ENCODE measurements at regions not wholly inside any gene's neighbourhood (a gene's known extent, or its start where the extent isn't known, plus 50 kb on each side); places are given as distances from the start of the nearest gene placed in this dataset.

DNA sequence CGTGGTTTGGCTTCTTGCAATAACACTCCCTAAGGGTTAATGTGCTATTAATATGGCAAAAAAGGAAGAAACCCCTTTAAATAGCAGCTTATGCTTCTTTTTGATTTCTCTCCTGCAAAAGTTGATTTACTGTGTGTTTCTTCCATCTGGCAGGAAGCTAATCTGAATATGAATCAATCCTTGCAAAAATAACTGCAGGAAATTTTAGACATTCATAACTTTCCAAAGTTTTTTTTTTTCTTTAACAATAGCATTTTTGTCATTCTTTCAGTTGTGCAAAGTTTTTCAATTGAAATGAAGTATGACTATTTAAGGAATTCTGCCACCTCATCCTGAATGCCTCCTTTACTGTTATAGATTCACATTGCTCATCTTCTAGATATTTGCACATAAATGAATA lies 115.6 kb downstream of the SPANXA1 start:
- H3K9ac ChIP-seq (ENCODE audit: control insufficient read depth, insufficient read depth, low read length): no peak overlapping the region
- DNase-seq (ENCODE audit: low read depth, low spot score): no peak
- ATAC-seq: no peak
- no peaks in the 10 kb centered on the region for H3K27me3 ChIP-seq (replicated peaks in 1 of 2; ENCODE audit: control insufficient read depth in 2 of 2, insufficient read depth in 2 of 2, low read length in 1 of 2)
- ChIA-PET RAD21 (ENCODE audit: unreplicated experiment) (no interaction called here), POLR2A (no interaction called here), SMC1A (ENCODE audit: uncharacterized antibody, unreplicated experiment) (no interaction called here), CTCF (no interaction called here)
- no peaks in the 10 kb centered on the region for H3K9me3 ChIP-seq (replicated peaks; ENCODE audit: control insufficient read depth, insufficient read depth, low read length)
- no peak overlapping the region for H2AFZ ChIP-seq (ENCODE audit: control insufficient read depth, low read depth, low read length)
- no peaks in the 10 kb centered on the region for H4K20me1 ChIP-seq (ENCODE audit: control insufficient read depth, insufficient read depth)
- no TSS peak for BruUV-seq (replicated peaks)
- H3K4me3 ChIP-seq: no peak overlapping the region
- WGBS (ENCODE audit: insufficient coverage, insufficient replicate concordance, low lambda C conversion rate, missing lambda C conversion rate): 0% methylated on average over 1 of the region's 1 CpG
- H3K27ac ChIP-seq (ENCODE audit: control insufficient read depth, insufficient read depth): no peak overlapping the region
- H3K36me3 ChIP-seq (ENCODE audit: control insufficient read depth in 2 of 2, insufficient read depth in 2 of 2, low read length in 1 of 2): no peaks in the 10 kb centered on the region
- H3K4me2 ChIP-seq (ENCODE audit: control insufficient read depth, insufficient read depth): no peak overlapping the region
- intact Hi-C loops (cut with micrococcal nuclease; ENCODE audit: unreplicated experiment): no loop called here
- no peak for FAIRE-seq
- no peaks in the 10 kb centered on the region for H3K79me2 ChIP-seq (ENCODE audit: control insufficient read depth, insufficient read depth, low read length)
- no peaks in the 10 kb centered on the region for H3K4me1 ChIP-seq (ENCODE audit: control insufficient read depth, insufficient read depth, low read length)
- in situ Hi-C loops (cut with MboI): no loop called here
- TF ChIP-seq, protein P1, sequence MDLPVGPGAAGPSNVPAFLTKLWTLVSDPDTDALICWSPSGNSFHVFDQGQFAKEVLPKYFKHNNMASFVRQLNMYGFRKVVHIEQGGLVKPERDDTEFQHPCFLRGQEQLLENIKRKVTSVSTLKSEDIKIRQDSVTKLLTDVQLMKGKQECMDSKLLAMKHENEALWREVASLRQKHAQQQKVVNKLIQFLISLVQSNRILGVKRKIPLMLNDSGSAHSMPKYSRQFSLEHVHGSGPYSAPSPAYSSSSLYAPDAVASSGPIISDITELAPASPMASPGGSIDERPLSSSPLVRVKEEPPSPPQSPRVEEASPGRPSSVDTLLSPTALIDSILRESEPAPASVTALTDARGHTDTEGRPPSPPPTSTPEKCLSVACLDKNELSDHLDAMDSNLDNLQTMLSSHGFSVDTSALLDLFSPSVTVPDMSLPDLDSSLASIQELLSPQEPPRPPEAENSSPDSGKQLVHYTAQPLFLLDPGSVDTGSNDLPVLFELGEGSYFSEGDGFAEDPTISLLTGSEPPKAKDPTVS (IDR thresholded peaks at IDR 0.05; ENCODE audit: low read depth, low read length): no peak
- TF ChIP-seq BMI1 (IDR thresholded peaks at IDR 0.05; ENCODE audit: borderline replicate concordance) (no peak), ASH2L (IDR thresholded peaks at IDR 0.05; ENCODE audit: borderline replicate concordance, low read depth) (no peak), SUPT20H (IDR thresholded peaks at IDR 0.05; ENCODE audit: borderline replicate concordance, control insufficient read depth, low read depth, low read length) (no peak), EZH2 (IDR thresholded peaks at IDR 0.05; ENCODE audit: borderline replicate concordance, control insufficient read depth, low read depth, low read length) (no peak), CHD4 (IDR thresholded peaks at IDR 0.05) (no peak), POLR2A (IDR thresholded peaks at IDR 0.05; ENCODE audit: low read depth, low read length) (no peak)
- TF ChIP-seq, protein P2, sequence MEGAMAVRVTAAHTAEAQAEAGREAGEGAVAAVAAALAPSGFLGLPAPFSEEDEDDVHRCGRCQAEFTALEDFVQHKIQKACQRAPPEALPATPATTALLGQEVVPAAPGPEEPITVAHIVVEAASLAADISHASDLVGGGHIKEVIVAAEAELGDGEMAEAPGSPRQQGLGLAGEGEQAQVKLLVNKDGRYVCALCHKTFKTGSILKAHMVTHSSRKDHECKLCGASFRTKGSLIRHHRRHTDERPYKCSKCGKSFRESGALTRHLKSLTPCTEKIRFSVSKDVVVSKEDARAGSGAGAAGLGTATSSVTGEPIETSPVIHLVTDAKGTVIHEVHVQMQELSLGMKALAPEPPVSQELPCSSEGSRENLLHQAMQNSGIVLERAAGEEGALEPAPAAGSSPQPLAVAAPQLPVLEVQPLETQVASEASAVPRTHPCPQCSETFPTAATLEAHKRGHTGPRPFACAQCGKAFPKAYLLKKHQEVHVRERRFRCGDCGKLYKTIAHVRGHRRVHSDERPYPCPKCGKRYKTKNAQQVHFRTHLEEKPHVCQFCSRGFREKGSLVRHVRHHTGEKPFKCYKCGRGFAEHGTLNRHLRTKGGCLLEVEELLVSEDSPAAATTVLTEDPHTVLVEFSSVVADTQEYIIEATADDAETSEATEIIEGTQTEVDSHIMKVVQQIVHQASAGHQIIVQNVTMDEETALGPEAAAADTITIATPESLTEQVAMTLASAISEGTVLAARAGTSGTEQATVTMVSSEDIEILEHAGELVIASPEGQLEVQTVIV (IDR thresholded peaks at IDR 0.05; ENCODE audit: borderline replicate concordance, partially characterized antibody): no peak
- TF ChIP-seq, protein P3, sequence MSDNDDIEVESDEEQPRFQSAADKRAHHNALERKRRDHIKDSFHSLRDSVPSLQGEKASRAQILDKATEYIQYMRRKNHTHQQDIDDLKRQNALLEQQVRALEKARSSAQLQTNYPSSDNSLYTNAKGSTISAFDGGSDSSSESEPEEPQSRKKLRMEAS (IDR thresholded peaks at IDR 0.05; ENCODE audit: low read depth, low read length): no peak
- TF ChIP-seq, protein P4, sequence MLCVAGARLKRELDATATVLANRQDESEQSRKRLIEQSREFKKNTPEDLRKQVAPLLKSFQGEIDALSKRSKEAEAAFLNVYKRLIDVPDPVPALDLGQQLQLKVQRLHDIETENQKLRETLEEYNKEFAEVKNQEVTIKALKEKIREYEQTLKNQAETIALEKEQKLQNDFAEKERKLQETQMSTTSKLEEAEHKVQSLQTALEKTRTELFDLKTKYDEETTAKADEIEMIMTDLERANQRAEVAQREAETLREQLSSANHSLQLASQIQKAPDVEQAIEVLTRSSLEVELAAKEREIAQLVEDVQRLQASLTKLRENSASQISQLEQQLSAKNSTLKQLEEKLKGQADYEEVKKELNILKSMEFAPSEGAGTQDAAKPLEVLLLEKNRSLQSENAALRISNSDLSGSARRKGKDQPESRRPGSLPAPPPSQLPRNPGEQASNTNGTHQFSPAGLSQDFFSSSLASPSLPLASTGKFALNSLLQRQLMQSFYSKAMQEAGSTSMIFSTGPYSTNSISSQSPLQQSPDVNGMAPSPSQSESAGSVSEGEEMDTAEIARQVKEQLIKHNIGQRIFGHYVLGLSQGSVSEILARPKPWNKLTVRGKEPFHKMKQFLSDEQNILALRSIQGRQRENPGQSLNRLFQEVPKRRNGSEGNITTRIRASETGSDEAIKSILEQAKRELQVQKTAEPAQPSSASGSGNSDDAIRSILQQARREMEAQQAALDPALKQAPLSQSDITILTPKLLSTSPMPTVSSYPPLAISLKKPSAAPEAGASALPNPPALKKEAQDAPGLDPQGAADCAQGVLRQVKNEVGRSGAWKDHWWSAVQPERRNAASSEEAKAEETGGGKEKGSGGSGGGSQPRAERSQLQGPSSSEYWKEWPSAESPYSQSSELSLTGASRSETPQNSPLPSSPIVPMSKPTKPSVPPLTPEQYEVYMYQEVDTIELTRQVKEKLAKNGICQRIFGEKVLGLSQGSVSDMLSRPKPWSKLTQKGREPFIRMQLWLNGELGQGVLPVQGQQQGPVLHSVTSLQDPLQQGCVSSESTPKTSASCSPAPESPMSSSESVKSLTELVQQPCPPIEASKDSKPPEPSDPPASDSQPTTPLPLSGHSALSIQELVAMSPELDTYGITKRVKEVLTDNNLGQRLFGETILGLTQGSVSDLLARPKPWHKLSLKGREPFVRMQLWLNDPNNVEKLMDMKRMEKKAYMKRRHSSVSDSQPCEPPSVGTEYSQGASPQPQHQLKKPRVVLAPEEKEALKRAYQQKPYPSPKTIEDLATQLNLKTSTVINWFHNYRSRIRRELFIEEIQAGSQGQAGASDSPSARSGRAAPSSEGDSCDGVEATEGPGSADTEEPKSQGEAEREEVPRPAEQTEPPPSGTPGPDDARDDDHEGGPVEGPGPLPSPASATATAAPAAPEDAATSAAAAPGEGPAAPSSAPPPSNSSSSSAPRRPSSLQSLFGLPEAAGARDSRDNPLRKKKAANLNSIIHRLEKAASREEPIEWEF (IDR thresholded peaks at IDR 0.05; ENCODE audit: insufficient replicate concordance, low read depth, low read length): no peak
- TF ChIP-seq, protein P5, sequence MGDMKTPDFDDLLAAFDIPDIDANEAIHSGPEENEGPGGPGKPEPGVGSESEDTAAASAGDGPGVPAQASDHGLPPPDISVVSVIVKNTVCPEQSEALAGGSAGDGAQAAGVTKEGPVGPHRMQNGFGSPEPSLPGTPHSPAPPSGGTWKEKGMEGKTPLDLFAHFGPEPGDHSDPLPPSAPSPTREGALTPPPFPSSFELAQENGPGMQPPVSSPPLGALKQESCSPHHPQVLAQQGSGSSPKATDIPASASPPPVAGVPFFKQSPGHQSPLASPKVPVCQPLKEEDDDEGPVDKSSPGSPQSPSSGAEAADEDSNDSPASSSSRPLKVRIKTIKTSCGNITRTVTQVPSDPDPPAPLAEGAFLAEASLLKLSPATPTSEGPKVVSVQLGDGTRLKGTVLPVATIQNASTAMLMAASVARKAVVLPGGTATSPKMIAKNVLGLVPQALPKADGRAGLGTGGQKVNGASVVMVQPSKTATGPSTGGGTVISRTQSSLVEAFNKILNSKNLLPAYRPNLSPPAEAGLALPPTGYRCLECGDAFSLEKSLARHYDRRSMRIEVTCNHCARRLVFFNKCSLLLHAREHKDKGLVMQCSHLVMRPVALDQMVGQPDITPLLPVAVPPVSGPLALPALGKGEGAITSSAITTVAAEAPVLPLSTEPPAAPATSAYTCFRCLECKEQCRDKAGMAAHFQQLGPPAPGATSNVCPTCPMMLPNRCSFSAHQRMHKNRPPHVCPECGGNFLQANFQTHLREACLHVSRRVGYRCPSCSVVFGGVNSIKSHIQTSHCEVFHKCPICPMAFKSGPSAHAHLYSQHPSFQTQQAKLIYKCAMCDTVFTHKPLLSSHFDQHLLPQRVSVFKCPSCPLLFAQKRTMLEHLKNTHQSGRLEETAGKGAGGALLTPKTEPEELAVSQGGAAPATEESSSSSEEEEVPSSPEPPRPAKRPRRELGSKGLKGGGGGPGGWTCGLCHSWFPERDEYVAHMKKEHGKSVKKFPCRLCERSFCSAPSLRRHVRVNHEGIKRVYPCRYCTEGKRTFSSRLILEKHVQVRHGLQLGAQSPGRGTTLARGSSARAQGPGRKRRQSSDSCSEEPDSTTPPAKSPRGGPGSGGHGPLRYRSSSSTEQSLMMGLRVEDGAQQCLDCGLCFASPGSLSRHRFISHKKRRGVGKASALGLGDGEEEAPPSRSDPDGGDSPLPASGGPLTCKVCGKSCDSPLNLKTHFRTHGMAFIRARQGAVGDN (IDR thresholded peaks at IDR 0.05): no peak

Measured in GM12878 (cell line).